ENCODE measurements at regions not wholly inside any gene's neighbourhood (a gene's known extent, or its start where the extent isn't known, plus 50 kb on each side); places are given as distances from the start of the nearest gene placed in this dataset.

DNA sequence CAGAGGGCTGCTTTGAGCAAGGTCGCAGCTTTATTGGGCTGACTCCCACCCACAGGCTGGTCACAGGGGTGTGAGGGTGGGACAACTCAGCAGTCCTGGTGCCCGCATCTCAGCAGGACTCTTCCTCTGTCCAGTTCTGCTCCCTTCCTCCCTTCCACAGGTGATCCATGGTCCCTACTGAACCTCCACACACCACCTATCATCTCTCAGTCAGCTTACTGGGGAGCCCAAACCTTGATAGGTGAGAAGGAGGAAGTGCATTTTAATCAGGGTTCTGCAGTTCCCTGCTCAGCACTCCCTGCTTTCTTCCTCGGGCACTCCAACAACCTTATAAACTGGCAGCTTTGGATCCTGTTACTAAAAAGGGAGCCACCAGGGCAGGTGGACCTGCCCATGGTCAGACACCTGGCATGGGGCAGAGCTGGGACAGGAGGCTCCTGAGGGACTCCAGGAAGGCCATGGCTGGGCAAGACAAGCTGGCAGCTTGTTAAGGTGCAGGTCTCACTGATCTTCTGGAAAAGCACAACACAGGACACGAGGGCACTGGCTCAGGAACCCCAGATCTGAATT is 664.6 kb downstream of the BCL11B start:
- no peak for DNase-seq

DNA sequence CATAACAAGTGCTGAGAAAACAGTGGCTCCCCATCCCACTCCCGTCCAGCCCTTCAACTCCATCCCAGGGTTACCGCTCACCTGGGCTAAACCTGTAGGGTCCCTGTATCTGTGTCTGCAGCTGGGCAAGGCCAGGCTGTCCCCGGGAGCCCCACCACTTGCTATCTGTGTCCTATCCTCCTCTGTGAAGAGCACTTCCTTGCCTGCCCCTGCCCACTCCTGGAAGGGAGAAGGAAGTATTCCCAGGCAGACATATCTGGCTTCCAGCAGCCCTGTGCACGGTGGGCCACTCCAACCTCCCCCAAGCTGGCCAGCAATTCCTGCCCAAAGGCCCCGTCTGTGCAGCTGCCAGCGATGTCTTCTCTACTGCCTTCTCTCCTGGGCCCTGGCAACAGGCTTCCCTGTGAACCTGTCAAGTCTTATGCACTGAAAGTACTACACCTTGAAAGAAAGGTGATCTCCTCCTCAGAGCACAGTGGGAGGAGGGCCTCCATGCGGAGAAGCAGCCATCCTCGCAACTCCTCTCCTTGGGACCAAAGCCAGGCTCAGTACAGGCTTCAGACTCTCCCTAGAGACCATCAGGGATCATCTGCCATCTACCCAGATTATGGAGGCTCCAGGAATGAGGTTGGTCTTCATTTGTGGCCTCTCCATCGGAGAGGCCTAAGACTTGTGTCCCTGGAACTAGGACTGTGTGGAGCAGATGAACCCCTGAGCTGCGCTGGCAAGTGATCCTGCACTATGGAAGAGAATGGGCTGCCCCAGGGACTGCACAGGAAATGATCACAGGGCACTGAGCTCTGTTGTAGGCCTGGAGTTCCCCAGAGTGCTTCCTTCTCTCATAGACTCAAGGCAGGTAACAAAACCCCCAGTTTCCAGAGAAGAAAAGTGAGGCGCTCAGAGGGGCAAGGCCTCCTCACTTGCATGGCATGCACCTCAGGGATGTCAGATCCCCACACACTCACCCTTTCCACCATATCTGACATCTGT is 663.6 kb downstream of the BCL11B start:
- no peak for DNase-seq

DNA sequence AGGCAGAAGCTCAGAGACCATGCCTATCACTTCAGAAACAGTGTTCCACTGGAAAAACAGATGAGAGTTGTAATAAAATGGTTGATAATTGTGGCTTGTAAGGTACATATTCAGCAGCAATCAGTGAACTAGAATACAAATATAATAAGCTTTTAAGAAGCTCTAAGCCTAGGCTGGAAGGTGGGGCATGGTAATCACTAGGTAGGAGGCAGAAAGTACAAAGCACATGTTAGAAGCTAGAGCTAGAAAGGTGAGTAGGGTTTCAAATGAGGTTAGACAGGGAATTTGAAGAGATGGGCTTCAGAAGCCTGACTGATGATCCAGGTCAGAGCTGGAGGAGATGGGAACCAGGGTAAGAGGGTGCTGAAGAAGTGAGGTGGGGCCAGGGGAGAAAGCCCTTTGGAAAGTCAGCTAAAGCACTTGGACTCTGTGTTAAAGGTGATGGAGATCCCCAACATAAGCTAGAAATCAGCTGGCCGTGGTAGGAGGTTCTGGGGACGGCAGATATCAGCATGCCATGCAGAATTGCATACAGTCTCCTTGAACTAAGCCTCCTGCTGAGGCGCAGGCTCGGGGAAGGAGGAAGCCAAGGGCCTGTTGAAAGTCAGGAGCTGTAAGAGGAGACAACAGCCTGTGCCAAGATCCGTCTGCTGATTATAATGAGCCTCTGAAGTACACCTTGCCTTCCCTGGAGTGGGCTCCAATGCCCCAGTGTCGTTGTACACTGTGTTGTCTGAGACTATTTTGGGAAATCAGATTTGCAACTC is 659.4 kb downstream of the BCL11B start:
- no peak for DNase-seq

DNA sequence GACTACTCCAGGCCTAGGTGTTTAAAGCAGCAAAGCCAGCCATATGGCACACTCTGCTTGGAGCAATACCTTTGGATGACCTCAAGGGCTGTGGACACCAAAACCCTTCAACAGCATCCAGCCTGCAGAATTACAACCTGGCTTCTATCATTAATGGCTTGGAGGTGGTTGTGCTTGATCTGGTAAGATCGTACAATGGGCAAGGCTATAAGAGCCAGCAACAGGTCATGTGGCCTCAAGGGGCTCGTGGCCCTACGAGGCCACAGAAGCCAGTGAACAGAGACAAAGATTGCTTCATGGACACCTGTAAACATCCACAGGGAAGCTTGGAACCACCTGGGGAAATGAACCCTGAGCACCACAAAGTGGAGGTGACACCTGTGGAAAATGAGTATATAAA is 657.3 kb downstream of the BCL11B start:
- DNase-seq = no peak

DNA sequence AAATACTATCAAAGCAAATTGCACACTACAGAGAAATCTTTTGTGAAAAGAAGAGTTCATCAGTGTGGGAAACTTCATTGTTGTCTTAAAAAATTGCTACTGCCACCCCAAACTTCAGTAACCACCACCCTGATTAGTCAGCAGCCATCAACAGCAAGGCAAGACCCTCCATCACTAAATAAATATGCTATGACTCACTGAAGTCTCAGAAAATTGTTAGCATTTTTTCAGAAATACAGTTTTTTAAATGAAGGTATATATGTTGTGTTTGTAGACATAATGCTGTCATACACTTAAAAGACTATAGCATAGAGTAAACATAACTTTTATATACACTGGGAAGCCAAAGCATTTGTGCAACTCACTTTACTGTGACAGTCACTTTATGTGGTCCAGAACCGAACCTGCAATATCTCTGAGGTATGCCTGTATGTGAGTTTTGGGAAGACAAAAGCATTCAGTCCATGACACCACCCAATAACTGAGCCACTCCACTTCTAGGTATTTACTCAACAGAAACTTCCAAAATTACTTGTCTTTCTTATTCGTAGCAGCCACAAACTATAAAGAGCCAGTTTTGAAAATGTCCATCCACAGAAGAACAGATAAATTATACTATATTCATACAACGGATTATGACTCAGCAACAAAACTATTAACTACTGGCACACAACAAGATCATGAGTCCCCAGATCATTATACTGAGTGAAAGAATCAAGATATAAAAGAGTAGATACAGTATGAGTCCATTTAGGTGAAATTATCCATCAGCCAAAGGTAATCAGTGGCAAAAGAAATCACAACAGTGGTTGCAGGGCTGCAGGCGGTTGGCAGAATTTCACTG is 649.6 kb downstream of the BCL11B start:
- no peak for DNase-seq

DNA sequence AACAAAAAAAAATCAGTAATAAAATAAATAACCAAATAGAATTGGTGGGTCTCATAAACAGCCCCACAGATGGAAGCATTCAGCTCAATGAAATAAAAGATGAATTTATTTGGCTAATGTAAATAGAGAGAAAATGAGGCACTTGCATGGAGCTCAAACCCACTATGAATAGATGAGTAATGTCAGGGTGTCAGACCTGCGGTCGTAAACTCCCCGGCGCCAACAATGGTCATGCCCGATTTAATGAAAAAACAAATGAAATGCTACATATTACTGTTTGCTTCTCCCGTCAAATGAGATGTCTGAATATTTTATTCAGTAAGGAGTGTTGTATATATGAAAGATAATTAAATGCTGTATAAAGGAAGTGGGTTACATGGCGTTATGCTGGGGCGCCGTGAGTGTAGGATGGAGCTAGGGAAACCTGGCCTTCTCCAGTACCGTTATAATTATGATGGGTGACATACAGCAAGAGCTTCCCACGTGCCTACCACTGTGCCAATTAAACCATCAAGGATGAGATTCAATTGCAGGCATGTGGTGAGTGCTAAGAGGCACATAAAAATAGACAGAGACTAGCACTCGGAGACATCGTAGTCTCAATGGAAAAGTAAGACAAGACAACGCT is 648.1 kb downstream of the BCL11B start:
- no peak for DNase-seq

DNA sequence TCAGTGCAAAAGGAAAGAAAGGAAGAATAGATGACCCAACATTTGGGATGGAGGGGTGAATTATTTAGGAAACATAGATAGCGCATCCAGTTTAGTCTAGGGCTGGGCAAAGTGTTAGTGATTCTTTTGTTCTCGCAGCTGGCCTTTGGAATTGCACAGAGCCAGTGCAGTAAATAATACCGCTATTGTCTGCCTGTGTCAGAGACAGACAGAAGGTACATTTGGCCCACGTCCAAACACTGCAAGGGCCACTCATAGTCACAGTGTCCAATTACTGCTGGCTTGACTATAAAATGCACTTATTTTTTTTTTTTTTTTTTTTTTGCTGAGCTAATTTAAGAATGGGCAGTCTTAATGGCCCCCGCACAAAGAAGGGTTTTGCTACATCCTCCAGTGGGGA is 638.6 kb downstream of the BCL11B start:
- peak; percentile 66 for DNase-seq

DNA sequence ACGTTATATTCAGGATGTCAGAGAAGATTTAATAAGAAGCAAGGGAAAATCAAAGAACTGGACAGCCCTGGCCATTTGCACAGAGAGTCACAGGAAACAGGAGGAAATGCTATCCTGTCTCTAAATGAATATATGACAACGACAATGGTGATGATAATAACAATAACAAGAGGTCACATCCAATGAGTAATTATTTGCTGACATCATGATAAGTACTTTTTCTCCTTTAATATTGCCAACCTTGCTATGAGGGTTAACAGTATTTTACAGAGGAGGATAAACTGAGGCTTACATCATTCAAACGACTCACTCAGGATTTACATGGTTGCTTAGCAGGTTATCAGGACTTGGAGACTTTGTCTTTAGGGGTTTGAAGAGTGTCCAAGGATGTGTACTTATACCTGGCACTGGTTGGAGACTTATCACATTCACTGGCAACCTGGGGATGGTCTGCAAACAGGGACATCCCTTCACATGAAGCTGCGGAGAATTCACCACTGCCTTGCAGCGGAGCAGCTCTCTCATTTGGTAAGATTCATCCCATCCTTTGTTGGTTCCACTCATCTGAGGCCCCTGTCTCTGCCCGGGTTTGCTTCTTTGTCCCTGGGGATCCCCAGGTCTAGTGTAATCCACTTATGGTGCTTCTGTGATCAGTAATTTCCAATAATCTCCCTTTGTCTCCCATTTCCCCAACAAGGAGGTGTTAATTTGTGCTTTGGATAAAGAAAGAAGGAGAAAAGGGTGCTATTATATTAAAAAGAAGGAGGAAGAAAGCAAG is 637.8 kb downstream of the BCL11B start:
- DNase-seq = no peak

DNA sequence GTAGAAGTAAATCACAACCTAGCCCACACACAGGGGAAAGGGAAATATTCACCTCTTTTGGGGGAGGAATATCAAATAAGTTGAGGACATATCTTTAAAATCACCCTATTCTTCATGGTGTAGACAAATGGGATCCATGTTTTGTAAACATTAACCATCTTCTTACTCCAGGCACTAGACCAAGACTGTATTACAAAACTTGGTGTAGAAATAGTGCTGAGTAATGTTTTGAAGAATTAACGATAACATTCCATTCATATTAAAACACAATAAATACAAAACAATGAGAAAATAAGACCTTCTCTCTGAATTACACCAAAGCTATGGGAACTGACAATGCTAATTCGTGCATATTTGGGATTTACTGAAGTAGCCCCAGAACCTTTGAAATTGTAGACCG is 633.6 kb downstream of the BCL11B start:
- no peak for DNase-seq

DNA sequence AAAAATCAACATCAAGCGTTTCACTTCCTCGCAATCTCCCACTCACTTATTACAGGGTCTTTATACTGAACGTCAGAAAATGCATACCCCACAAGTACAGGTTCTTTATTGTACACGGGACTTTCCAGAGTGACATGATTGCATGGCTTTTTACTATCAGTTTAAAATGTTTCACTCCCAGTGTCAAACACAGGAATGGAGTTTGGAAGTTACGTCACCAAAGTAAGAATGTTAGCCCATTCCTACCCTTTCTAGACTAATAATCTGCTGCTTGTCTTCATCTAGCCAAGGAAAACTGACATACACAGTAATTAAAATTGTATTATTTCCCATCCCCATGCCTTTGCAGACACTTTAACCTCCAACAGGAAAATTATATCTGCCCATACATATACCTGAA is 624.2 kb downstream of the BCL11B start:
- DNase-seq = no peak

DNA sequence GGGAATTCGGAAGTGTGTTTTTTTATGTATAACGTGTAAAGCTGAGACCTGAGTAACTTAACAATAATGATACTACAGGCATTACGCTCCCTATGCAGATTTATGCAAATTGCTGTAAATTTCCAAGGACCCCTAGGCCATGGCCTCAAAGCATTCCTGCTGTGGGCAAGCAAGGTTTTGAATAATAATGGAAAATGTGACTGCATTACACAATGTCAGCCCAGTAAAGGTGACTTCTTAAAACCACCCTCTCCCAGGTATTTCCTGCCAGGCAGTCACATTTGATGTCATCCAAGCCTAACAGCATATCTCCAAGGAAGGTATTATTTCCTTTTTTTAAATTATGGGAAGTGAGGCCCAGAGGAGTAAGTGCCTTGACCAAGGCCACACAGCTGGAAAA is 621.0 kb downstream of the BCL11B start:
- no peak for DNase-seq

DNA sequence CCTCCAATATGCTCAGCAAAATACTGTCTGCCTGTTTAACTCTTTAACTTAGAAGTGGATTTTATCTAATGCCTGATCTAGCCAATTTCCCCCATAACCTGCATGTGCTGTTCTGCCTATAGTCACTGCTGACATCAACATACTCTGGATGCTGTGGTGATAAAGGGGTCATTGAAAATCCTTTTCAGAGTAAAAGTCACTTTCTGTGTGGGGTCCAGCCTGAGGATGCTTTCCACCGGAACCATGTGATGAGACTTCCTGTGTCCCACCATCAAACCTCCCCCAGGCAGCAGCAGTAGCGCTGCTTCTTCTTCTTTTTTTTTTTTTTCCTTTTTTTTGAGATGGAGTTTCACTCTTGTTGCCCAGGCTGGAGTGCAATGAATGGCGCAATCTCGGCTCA is 607.0 kb downstream of the BCL11B start:
- peak; percentile 14 for DNase-seq

DNA sequence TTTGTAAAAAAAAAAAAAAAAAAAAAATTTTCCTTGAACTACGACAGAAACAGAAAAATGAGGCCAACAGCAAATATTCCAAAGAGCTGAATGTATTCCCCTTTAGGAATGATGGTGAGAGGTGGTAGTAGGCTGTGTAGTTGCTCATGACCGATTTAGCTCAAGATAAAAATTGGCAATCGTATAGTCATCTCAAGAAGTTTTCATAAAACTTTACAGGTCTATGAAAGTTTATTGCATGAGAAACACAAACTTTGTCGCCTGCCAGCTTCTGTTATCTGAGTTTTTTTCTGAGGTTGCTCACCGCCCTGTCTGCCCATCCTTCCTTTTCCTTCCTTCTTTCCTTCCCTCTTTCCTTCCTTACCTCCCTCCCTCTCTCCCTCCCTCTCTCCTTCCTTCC is 605.5 kb downstream of the BCL11B start:
- DNase-seq = no peak

DNA sequence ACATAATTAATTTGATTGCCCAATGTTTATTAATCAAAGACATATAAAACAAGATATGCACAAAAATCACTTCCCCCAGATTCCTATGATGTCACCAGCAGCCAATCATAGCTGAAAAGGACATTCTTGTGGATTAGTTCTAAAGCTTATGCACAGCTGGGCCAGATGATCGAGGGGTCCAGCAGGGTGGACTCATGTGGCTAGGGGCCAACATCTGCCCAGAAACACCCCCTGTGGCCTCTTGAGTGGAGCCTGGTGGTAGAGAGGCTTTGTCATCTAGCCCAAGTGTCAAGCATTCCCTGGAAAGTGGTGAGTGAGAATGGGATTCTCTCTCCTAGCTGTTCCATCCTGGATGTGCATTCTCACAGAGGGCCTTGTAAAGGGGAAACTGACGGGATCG is 590.0 kb downstream of the BCL11B start:
- peak; percentile 38 for DNase-seq

DNA sequence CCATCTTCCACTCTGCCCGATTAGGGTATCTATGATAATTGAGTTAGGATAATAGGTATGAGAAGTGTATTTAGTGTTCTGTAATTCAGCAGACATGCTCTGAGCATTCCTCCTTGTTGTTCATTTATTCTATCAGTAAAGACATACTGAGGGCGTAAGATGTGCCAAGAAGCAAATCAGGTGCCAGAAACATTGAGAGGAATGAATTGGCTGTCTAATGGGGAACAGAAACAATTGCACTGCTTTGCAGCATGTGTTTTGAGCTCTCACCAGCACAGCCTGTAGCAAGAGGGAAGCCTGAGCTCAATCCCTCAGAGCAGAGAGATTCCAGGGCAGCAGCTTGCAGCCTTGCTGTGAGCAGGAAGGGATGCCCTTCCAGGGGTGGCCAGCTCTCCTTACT is 589.3 kb downstream of the BCL11B start:
- peak; percentile 26 for DNase-seq

DNA sequence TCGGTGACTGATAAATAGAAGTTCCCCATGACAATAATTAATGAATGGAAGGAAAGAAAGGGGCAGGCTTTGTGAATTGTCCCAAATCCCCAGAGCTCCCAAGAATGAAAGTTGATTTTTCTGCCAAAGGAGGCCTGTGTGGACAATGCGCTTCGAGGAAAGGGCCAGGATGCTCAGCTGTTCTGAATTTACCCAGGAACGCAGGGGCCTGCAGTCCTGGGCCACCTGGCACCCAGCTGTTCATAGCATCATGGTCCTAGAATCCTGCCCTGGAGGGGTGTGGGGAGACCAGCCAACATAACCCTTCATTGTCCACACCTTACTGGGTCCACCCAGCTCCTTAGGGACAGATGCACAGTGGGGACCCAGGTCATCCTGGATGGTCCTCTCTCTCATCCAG is 587.5 kb downstream of the BCL11B start:
- DNase-seq = peak; percentile 30

DNA sequence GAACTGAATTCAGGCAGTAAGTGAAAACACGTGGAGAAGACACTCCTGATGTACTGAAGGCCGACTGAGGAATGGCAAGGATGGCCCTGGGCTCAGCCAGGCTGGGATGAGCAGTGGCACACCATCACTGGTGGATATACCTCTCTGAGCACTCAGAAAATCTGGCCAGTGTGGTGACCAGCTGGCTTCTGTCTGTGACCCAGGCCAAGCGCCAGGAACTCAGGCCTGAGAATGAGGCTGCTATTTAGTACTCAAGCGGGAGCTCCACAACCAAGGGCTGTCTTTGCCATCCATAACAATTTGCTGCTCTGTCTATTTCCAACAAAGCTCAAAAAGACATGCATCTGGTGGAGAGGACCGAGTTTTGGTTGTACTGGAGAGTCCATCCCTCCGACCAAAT is 586.3 kb downstream of the BCL11B start:
- no peak for DNase-seq

DNA sequence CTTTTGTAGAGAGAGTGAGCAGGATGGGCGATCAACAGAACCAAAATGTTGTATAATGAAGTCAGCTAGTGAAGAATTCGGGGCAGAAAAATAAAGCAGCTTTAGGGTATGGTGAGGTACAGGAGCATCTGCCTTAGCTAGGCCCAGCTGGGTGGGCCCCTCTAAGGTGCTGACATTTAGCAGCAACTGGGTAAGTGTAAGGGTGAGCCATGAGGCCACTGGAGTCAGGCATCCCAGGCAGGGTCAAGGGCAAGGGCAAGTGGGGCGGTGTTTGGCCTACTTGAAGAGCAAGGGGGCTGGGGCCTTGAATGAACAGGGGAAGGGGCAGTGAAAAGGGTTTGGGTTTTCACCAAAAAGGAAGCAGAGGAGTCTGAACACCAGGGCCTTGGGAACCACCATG is 583.6 kb downstream of the BCL11B start:
- no peak for DNase-seq

DNA sequence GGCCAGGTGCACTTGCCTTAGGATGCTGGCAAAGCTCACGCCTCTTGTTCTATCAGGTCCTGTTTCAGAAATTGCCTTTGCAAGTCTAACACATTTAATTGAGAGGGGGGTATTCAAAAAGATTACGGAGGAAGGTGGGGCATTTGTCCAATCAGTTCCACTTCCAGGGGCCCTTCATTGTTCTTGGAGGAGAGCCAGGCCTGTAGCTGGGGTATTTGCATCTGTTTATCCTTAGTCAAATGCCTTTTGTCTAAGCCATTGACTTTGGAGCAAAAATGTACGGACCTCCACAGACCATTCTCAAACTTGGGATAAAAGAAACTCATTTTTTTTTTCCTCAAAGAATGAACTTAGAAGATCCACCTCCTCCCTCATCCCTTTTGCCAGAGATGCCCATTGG is 582.0 kb downstream of the BCL11B start:
- DNase-seq = no peak

DNA sequence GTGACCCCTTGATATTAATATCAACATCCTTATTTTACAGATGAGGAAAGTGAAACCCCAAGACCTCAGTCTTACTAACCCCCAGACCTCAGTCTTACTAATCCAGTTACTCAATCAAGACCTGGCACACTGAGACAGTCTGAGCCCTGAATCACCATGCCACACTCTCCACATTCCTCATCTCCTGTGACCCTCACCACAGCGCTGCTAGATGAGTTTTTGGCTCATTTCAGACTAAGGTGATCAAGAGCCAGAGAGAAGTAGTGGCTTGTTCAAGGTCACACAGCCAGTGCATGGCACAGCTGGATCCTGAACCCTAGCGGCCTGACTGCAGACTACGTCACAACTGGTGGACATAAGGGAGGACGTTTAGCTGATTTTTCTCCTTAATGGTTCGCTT is 579.2 kb downstream of the BCL11B start:
- no peak for DNase-seq

DNA sequence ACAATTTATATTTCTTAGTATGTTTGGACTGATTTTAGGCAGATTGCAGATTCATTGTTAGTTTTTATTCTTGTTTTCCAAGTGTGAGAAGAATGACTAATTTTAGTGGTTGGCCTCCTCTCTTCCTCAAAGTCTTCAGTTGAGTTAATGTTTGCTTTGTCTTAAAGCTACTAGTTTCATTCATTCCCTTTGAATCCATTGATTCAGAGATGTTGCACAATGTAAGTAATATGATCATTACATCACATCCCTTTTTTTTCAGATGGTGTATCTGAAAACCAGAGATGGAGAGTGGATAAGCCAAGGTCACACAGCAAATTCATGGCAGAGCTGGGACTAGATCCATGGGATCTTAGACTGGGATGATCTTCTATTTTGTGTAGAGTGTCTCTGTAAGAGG is 577.5 kb downstream of the BCL11B start:
- no peak for DNase-seq

DNA sequence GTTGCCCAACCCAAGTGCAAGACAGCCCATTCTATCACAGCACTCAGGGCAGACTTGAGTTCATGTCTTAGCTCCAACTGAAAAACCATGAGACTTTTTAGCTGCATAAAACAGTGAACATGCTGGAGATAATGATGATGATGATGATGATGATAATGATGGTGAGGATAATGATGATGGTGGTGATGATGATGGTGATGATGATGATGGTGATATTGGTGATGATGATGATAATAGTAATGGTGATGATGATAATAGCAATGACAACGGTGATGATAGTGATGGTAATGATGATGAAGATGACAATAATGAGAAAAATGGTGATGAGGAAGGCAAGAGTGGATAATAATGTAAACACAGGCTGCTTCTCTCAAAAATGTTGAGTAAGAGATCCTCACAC is 576.2 kb downstream of the BCL11B start:
- no peak for DNase-seq
